OCI-LY1 (cell line): ENCODE measurements at regions not wholly inside any gene's neighbourhood (a gene's known extent, or its start where the extent isn't known, plus 50 kb on each side); places are given as distances from the start of the nearest gene placed in this dataset.

Experiments
- H2AFZ ChIP-seq: fragments of 200-600 bp; sonication (generic), shearing (Covaris generic); 2 replicates; pipeline ENCODE4 v1.6.0; 2014; ENCODE audit warnings: antibody characterized with exemption, mild to moderate bottlenecking, low read length
- H3F3A ChIP-seq: fragments of 200-600 bp; sonication (generic), shearing (Covaris generic); 2 replicates; pipeline ENCODE4 v1.6.0; 2014; ENCODE audit warnings: mild to moderate bottlenecking, antibody characterized with exemption, low read length, moderate library complexity; ENCODE audit not compliant: insufficient read depth
- H3K27ac ChIP-seq: fragments of 200-600 bp; sonication (generic); 2 replicates; pipeline ENCODE4 v1.5.1; 2014; ENCODE audit warnings: low read length, mixed run types, mild to moderate bottlenecking, low read depth; ENCODE audit not compliant: poor library complexity, severe bottlenecking
- H3K27me3 ChIP-seq: fragments of 200-600 bp; sonication (generic); 2 replicates; pipeline ENCODE4 v1.6.0; 2014; ENCODE audit warnings: antibody characterized with exemption, mild to moderate bottlenecking, low read length, moderate library complexity; ENCODE audit not compliant: insufficient read depth
- H3K36me3 ChIP-seq: fragments of 200-600 bp; sonication (generic); 2 replicates; pipeline ENCODE4 v1.6.1; 2014; ENCODE audit warnings: mild to moderate bottlenecking, antibody characterized with exemption, low read length, moderate library complexity, mixed read lengths; ENCODE audit not compliant: insufficient read depth
- H3K4me1 ChIP-seq: fragments of 200-600 bp; sonication (generic); 2 replicates; pipeline ENCODE4 v1.5.1; 2014; ENCODE audit warnings: mild to moderate bottlenecking, low read length, moderate library complexity; ENCODE audit not compliant: insufficient read depth, severe bottlenecking
- H3K4me2 ChIP-seq: fragments of 200-600 bp; sonication (generic), shearing (Covaris generic); 2 replicates; pipeline ENCODE4 v1.6.1; 2014; ENCODE audit warnings: low read length
- H3K4me3 ChIP-seq: fragments of 200-600 bp; sonication (generic); 2 replicates; pipeline ENCODE4 v1.5.1; 2014; ENCODE audit warnings: low read length, low read depth, mild to moderate bottlenecking, mixed read lengths; ENCODE audit not compliant: poor library complexity, severe bottlenecking
- H3K79me2 ChIP-seq: fragments of 200-600 bp; shearing (Covaris generic); 2 replicates; pipeline ENCODE4 v1.6.1; 2016; ENCODE audit warnings: mixed run types, low read length, mixed read lengths; ENCODE audit not compliant: insufficient read depth
- H3K9ac ChIP-seq: fragments of 200-600 bp; sonication (generic), shearing (Covaris generic); 2 replicates; pipeline ENCODE4 v1.6.1; 2014; ENCODE audit warnings: mild to moderate bottlenecking, low read length, mixed read lengths
- H3K9me2 ChIP-seq: fragments of 200-600 bp; sonication (generic), shearing (Covaris generic); 2 replicates; pipeline ENCODE4 v1.6.1; 2014; ENCODE audit warnings: low read depth, mild to moderate bottlenecking, low read length, mixed read lengths
- H3K9me3 ChIP-seq: fragments of 200-600 bp; shearing (Covaris generic); 2 replicates; pipeline ENCODE4 v1.6.1; 2014; ENCODE audit warnings: low read length, mixed read lengths
- H4K20me1 ChIP-seq: fragments of 200-600 bp; sonication (generic), shearing (Covaris generic); 2 replicates; pipeline ENCODE4 v1.6.0; 2016; ENCODE audit warnings: mild to moderate bottlenecking, low read length; ENCODE audit not compliant: insufficient read depth
- EZH2 ChIP-seq: fragments of 200-600 bp; sonication (generic), shearing (Covaris generic); IDR thresholded peaks from 2 replicates; pipeline ENCODE4 v1.8.0; 2017; ENCODE audit warnings: borderline replicate concordance, mixed run types, mild to moderate bottlenecking, antibody characterized with exemption, low read length, moderate library complexity, mixed read lengths
- TF ChIP-seq, protein P1 (sequence below): fragments of 200-600 bp; sonication (generic), shearing (Covaris generic); IDR thresholded peaks from 2 replicates; pipeline ENCODE4 v1.5.1; 2017; ENCODE audit warnings: mild to moderate bottlenecking, antibody characterized with exemption, low read length, moderate library complexity, mixed read lengths

DNA sequence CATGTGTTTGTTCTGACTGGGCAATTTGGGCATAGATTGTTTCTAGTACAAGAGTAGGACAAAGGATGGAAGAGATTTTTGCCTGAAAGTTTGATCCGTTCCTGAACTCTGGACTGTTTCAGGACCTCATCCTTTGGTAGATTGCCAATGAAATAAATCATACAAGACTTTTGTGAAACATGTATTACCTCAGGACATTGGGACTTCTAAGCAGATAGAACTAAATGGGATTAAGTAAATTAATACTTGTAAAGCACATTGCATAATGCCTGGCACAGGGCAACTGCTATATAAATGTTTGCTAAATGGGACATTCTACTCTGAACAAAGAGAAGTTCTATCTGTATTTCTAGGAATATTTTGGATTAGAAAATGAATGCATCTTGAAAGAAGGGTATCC lies 164.8 kb upstream of the RPS6KA3 start:
- H4K20me1 ChIP-seq = no peaks in the 10 kb centered on the region
- H3K4me1 ChIP-seq = no peaks in the 10 kb centered on the region
- no peaks in the 10 kb centered on the region for H3K9me2 ChIP-seq
- H3K27ac ChIP-seq = no peak overlapping the region
- no peak overlapping the region for H3K4me3 ChIP-seq
- H3K79me2 ChIP-seq = no peaks in the 10 kb centered on the region
- H3K4me2 ChIP-seq = no peak overlapping the region
- no peaks in the 10 kb centered on the region for H3F3A ChIP-seq
- no peaks in the 10 kb centered on the region for H3K36me3 ChIP-seq
- no peak overlapping the region for H2AFZ ChIP-seq
- TF ChIP-seq, protein P1, sequence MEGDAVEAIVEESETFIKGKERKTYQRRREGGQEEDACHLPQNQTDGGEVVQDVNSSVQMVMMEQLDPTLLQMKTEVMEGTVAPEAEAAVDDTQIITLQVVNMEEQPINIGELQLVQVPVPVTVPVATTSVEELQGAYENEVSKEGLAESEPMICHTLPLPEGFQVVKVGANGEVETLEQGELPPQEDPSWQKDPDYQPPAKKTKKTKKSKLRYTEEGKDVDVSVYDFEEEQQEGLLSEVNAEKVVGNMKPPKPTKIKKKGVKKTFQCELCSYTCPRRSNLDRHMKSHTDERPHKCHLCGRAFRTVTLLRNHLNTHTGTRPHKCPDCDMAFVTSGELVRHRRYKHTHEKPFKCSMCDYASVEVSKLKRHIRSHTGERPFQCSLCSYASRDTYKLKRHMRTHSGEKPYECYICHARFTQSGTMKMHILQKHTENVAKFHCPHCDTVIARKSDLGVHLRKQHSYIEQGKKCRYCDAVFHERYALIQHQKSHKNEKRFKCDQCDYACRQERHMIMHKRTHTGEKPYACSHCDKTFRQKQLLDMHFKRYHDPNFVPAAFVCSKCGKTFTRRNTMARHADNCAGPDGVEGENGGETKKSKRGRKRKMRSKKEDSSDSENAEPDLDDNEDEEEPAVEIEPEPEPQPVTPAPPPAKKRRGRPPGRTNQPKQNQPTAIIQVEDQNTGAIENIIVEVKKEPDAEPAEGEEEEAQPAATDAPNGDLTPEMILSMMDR = no peak
- TF ChIP-seq EZH2 = no peak
- no peaks in the 10 kb centered on the region for H3K9me3 ChIP-seq
- H3K27me3 ChIP-seq = no peaks in the 10 kb centered on the region
- no peak overlapping the region for H3K9ac ChIP-seq

DNA sequence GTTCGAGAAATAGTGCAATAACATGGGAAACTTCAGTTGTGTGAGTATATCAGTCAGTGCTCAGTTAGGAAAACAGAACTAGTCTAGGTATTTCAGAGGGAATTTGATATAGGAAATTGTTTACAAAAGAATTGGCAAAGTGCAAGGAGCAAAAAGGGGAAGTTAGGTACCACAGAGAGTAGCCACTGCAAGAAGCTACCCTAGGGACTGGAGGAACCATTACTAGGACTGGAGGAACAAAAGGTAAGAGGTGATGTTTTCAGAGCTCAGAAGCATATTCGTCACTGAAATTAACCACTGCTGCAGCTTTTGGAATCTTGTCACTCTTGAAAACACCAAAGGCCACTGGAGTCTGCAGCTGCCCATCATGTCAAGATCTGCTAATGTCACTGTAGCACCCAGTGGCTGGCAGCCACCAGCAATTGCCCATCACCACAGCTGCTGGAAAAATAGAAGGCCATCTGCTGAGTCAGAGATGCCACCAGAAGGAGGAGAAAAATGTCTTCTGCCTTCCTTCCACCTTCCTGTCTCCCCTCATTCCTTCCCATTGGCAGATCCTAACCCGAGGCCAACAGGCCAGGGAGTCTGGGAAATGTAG lies 160.6 kb upstream of the RPS6KA3 start:
- Histone ChIP-seq H3K9me2 (no peaks in the 10 kb centered on the region), H3K4me1 (no peaks in the 10 kb centered on the region), H3K36me3 (no peaks in the 10 kb centered on the region), H2AFZ (no peak overlapping the region), H3K9ac (no peak overlapping the region), H3K4me2 (no peak overlapping the region), H3K9me3 (no peaks in the 10 kb centered on the region), H3K27ac (no peak overlapping the region), H3K27me3 (no peaks in the 10 kb centered on the region), H3K4me3 (no peak overlapping the region), H3F3A (no peaks in the 10 kb centered on the region), H3K79me2 (no peaks in the 10 kb centered on the region), H4K20me1 (no peaks in the 10 kb centered on the region)
- TF ChIP-seq, protein P1 = no peak
- TF ChIP-seq EZH2 = no peak

DNA sequence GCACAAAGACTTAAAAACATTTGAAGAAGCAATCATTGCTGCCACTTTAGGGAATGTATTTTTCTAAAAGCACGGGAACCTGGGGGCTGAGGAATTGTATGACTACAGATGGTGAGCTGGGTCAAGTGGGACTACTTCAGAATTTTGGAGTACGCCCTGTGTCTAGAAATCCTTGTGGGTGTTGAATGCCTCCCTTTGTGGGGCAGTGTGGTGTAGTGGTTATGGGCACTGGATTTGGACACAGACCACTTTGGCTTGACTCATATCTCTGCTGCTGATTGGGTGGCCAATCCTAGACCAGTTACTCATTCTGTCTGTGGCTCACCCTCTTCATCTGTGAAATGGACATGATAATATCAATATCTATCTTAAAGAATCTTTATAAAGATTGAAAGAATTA lies 155.0 kb upstream of the RPS6KA3 start:
- Histone ChIP-seq H2AFZ (no peak overlapping the region), H3K4me2 (no peak overlapping the region)
- TF ChIP-seq, protein P1 = no peak
- no peak for TF ChIP-seq EZH2

More for the DNA sequence above, 155.0 kb upstream of the RPS6KA3 start:
- Histone ChIP-seq H3K4me1 (no peaks in the 10 kb centered on the region), H3K27ac (no peak overlapping the region), H3K27me3 (no peaks in the 10 kb centered on the region), H3K4me3 (no peak overlapping the region), H3K9me3 (no peaks in the 10 kb centered on the region), H3K36me3 (no peaks in the 10 kb centered on the region), H3K9ac (no peak overlapping the region), H3K9me2 (no peaks in the 10 kb centered on the region), H3K79me2 (no peaks in the 10 kb centered on the region), H4K20me1 (no peaks in the 10 kb centered on the region), H3F3A (no peaks in the 10 kb centered on the region)
